Glutamatergic neuron (in vitro differentiated cells): ENCODE measurements at regions not wholly inside any gene's neighbourhood (a gene's known extent, or its start where the extent isn't known, plus 50 kb on each side); places are given as distances from the start of the nearest gene placed in this dataset.
"Not testable (repeated sequence)": the region's sequence is repeated elsewhere in the genome, so short reads cannot be mapped to it uniquely, and the experiment has no call there.

Experiments
- DNase-seq: peaks from one replicate; pipeline ENCODE4 v3.0.0; 2022
- H3K27ac Mint-ChIP-seq: one replicate; pipeline ENCODE4 v1.8.0; 2020; ENCODE audit warnings: mild to moderate bottlenecking, mixed read lengths, inconsistent platforms; ENCODE audit not compliant: unreplicated experiment
- H3K27me3 Mint-ChIP-seq: one replicate; pipeline ENCODE4 v1.8.0; 2020; ENCODE audit warnings: mild to moderate bottlenecking, moderate library complexity, mixed read lengths, inconsistent platforms; ENCODE audit not compliant: unreplicated experiment
- H3K36me3 Mint-ChIP-seq: one replicate; pipeline ENCODE4 v1.8.0; 2020; ENCODE audit warnings: mild to moderate bottlenecking, mixed read lengths, inconsistent platforms; ENCODE audit not compliant: unreplicated experiment
- H3K4me1 Mint-ChIP-seq: one replicate; pipeline ENCODE4 v1.8.0; 2020; ENCODE audit warnings: mild to moderate bottlenecking, low read depth, mixed read lengths, inconsistent platforms; ENCODE audit not compliant: unreplicated experiment
- H3K4me3 Mint-ChIP-seq: one replicate; pipeline ENCODE4 v1.8.0; 2020; ENCODE audit warnings: mild to moderate bottlenecking, mixed read lengths, inconsistent platforms; ENCODE audit not compliant: unreplicated experiment
- H3K9me3 Mint-ChIP-seq: one replicate; pipeline ENCODE4 v1.8.0; 2020; ENCODE audit warnings: mild to moderate bottlenecking, moderate library complexity, mixed read lengths, inconsistent platforms; ENCODE audit not compliant: unreplicated experiment
- TF ChIP-seq, protein P1 (sequence below): fragments of 200-600 bp; sonication (generic); IDR thresholded peaks from one replicate; pipeline ENCODE4 v1.5.0; 2021; ENCODE audit not compliant: partially characterized antibody, unreplicated experiment

DNA sequence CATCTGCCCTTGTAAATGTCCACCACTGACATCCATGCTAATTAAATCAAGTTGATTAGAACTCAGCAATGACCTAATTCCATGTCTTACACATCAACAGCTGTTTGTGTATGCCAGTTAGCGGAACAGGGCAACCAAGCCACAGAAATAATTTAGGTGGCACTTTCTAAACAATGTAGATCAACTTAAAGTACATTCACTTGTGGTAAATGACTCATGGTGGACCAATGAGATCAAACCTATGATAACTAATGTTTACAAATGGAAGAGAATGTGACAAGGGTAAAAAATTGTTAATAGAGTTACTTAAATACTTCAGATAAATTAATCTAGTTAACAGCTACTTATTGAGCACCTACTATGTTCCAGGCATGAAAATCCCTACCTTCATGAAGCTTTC, 63.1 kb upstream of the ICA1 start:
- H3K27ac Mint-ChIP-seq = no peak overlapping the region
- H3K4me1 Mint-ChIP-seq = no peaks in the 10 kb centered on the region
- no peaks in the 10 kb centered on the region for H3K27me3 Mint-ChIP-seq
- H3K4me3 Mint-ChIP-seq = no peak overlapping the region
- TF ChIP-seq, protein P1, sequence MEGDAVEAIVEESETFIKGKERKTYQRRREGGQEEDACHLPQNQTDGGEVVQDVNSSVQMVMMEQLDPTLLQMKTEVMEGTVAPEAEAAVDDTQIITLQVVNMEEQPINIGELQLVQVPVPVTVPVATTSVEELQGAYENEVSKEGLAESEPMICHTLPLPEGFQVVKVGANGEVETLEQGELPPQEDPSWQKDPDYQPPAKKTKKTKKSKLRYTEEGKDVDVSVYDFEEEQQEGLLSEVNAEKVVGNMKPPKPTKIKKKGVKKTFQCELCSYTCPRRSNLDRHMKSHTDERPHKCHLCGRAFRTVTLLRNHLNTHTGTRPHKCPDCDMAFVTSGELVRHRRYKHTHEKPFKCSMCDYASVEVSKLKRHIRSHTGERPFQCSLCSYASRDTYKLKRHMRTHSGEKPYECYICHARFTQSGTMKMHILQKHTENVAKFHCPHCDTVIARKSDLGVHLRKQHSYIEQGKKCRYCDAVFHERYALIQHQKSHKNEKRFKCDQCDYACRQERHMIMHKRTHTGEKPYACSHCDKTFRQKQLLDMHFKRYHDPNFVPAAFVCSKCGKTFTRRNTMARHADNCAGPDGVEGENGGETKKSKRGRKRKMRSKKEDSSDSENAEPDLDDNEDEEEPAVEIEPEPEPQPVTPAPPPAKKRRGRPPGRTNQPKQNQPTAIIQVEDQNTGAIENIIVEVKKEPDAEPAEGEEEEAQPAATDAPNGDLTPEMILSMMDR = no peak
- no peak for DNase-seq
- no peaks in the 10 kb centered on the region for H3K9me3 Mint-ChIP-seq
- H3K36me3 Mint-ChIP-seq = peaks cover 2% of the 10 kb centered on the region

GRCh38 chr7:8327199-8327598, 65.2 kb upstream of the ICA1 start:
- H3K27me3 Mint-ChIP-seq = no peaks in the 10 kb centered on the region
- TF ChIP-seq, protein P1 = no peak
- DNase-seq = no peak
- H3K9me3 Mint-ChIP-seq = no peaks in the 10 kb centered on the region
- no peak overlapping the region for H3K4me3 Mint-ChIP-seq
- no peaks in the 10 kb centered on the region for H3K4me1 Mint-ChIP-seq
- no peak overlapping the region for H3K27ac Mint-ChIP-seq
- no peaks in the 10 kb centered on the region for H3K36me3 Mint-ChIP-seq

DNA sequence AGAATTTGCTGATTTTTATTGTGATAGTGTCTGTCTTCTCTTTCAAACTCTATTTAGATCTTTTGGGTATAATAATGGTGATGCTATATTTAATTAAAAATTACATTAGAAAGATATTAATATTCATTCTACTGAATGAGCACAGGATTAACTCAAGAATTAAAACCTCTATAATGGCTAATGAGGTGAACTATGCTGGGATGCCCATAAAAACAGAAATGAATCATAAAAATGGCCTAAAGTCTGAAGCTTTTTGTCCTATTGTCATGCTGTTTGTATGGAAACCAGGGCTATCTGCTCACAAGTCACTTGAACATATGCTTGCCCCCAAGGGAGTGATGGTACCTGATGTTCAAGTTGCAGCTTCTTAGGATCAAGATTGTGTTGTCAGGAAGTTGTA, 76.2 kb upstream of the ICA1 start:
- no peaks in the 10 kb centered on the region for H3K27me3 Mint-ChIP-seq
- TF ChIP-seq, protein P1 = no peak
- H3K9me3 Mint-ChIP-seq = no peaks in the 10 kb centered on the region
- peaks cover 40% of the 10 kb centered on the region for H3K4me1 Mint-ChIP-seq
- peak overlapping the region; percentile 30 for H3K4me3 Mint-ChIP-seq
- H3K27ac Mint-ChIP-seq = peak overlapping the region; percentile 93
- DNase-seq = peak; percentile 26
- H3K36me3 Mint-ChIP-seq = no peaks in the 10 kb centered on the region

- Mint-ChIP-seq H3K4me3 (peak overlapping the region; percentile 11), H3K27me3 (peaks cover 4% of the 10 kb centered on the region), H3K9me3 (peaks cover 5% of the 10 kb centered on the region), H3K4me1 (peaks cover 37% of the 10 kb centered on the region), H3K27ac (peak overlapping the region; percentile 95), H3K36me3 (peaks cover 20% of the 10 kb centered on the region)
- TF ChIP-seq, protein P1 = no peak
- DNase-seq = peak; percentile 27
These were observed 81.6 kb upstream of the ICA1 start for GRCh38 chr7:8343556-8343955.

GRCh38 chr7:8347395-8347794, 85.4 kb upstream of the ICA1 start:
- not testable (repeated sequence) for H3K4me3 Mint-ChIP-seq, H3K9me3 Mint-ChIP-seq, DNase-seq, H3K27me3 Mint-ChIP-seq, H3K27ac Mint-ChIP-seq
- Mint-ChIP-seq H3K4me1 (peaks cover 16% of the 10 kb centered on the region), H3K36me3 (peaks cover 20% of the 10 kb centered on the region)

GRCh38 chr7:8351654-8352053, 81.8 kb upstream of the NXPH1 start:
- H3K9me3 Mint-ChIP-seq, H3K27me3 Mint-ChIP-seq, DNase-seq, H3K27ac Mint-ChIP-seq, H3K4me1 Mint-ChIP-seq, H3K4me3 Mint-ChIP-seq: not testable (repeated sequence)
- peaks cover 10% of the 10 kb centered on the region for H3K36me3 Mint-ChIP-seq
